ENCODE measurements at regions not wholly inside any gene's neighbourhood (a gene's known extent, or its start where the extent isn't known, plus 50 kb on each side); places are given as distances from the start of the nearest gene placed in this dataset.
"Not testable (repeated sequence)": the region's sequence is repeated elsewhere in the genome, so short reads cannot be mapped to it uniquely, and the experiment has no call there.

GRCh38 chr9:113665064-113665463 lies 201.5 kb downstream of the RGS3 start:
- DNase-seq (ENCODE audit: low read depth), result no peak

- no peak for DNase-seq (ENCODE audit: low read depth)
Observed at GRCh38 chr9:113665756-113666155, 202.2 kb downstream of the RGS3 start.

DNA sequence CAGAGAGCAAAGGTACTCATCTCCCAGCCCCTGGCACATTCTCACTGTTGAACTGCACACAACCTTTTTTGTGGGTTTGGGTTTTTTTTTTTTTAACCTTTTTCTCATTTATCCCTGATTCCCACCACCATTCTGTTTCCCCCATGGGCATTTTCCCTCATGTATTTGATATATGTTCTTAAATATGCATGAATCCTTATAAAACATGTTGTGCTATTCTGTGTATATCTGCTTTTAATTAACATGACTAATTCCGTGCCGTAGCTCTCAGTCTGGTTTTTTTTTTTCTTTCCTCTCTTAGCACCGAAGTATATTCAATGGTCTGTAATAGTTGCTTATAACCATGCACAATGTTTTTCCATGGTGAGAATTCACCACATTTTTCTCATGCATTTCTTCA lies 204.5 kb downstream of the RGS3 start:
- no peak for DNase-seq (ENCODE audit: low read depth)

GRCh38 chr9:113669522-113670115 lies 206.1 kb downstream of the RGS3 start:
- no peak for DNase-seq (ENCODE audit: low read depth)

GRCh38 chr9:113673726-113674125 lies 202.4 kb upstream of the ZNF618 start:
- DNase-seq (ENCODE audit: low read depth), result no peak

DNA sequence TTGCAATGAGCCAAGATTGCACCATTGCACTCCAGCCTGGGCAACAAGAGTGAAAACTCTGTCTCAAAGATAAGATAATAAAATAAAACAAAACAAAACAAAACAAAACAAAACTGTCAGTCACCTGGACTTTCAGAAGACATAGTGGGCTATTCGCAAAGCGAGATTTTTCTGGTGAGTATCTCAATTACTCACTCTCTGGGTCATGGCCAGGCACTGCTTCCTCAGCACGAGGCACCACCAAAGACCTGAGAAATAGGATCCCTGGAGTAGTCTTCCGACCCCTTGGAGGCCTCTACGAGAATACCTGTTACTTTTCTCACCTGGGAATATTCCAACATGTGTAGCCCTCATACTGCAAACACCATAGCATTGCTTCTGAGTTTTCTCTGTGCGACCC lies 201.7 kb upstream of the ZNF618 start:
- DNase-seq (ENCODE audit: low read depth), result no peak

DNA sequence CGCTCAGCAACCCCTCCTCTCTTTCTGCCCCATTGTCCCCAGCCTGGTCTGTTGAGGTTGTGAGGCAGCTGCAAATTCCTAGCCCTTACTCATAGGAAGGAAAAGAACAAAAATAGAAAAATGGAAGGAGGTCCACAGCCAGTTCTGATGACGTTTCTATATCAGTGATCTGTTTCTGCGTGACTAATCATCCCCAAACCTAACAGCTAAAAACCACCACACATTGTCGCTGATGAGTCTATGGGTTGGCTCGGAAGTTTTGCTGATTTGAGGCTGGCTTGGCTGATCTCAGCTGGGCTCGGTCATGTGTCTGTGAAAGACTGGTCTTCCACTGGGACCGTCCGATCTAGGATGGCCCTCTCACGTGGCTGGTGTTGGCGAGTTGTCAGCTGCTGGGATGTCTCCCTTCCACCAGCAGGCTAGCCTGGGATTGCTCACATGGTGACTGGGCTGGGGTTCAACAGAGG lies 200.6 kb upstream of the ZNF618 start:
- DNase-seq (ENCODE audit: low read depth), result peak; percentile 99

DNA sequence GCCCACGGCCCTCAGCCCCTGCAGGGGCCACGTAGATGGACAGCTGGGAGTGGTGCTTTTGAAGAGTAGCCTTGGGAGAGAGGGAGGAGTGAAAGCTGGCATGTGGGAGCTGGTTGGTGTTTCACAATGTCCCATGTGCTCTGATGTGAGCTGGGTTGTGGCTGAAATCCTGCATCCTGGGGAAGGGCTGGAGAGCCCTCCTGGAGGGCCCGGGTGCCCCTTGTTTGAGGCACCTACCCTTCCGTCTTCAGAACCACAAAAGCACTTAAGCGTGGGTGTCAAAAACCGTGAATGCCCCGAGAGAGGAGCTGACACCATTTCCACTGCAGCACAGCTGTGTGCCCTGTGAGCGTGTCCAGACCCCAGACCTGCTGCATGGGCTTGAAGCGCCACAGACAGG lies 199.1 kb upstream of the ZNF618 start:
- no peak for DNase-seq (ENCODE audit: low read depth)

DNA sequence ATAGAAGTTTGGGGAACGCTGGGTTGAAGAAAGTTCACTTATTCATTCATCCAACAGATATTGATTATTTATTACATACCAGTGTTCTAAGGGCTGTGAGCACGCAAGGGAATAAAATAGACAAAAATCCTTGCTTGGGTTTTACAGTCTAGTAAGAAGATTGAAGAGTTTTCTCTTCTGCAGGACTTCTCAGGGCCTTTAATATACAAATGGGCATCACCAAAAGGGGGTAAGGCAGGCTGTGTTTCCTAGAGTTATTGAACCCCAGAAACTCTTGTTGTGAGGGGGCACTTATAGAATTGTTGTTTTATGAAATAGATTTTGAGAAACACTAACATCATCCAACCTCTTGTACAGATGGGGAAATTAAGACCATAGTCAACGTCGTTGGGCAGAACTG lies 198.5 kb upstream of the ZNF618 start:
- no peak for DNase-seq (ENCODE audit: low read depth)

DNA sequence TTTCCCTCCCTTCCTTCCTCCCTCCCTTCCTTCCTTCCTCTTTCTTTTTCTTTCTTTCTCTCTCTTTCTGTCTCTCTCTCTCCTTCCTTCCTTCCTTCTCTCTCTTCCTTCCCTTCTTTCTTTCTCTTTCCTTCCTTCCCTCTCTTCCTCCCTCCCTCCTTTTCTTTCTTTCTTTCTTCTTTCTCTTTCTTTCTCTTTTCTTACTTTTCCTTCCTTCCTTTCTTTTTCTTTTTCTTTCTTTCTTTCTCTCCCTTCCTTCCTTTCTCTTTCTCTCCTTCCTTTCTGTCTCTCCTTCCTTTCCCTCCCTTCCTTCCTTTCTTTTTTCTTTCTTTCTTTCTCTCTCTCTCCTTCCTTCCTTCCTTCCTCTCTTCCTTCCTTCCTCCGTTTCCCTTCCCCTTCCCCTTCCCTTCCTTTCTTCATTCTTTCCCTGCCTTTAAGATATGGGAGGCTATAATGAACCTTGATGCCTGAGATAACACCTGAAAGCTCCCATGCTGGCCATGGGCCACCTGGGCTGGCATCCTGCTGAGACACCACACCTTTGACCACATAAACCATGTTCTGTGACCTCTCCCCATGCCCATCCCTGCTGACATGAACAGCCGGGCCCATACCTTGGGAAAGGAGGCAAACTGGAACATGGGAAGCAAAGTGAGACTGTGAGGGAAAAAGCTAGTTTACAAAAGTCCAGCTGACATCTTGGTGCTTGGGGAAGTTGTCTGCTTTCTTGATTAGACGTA lies 197.8 kb upstream of the ZNF618 start:
- DNase-seq (ENCODE audit: low read depth), result no peak

DNA sequence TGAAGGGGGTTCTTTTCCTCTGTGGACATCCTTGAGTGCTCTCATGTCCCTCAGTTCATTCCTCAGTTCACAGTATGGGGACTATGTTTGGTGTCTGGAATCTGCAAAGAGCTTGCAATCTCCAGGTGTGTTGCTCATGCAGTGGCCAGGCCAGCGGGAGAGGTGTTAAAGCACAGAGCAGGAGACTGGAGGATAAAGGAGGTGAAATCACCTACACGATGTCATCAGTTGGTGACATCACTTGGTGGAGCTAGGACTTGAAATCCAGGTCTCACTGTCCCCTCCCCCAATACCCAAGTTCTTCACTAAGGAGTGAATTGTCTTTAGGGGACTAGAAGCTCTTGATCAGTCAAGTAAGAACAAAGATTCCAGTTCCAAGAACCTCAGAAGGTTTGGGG lies 197.3 kb upstream of the ZNF618 start:
- DNase-seq (ENCODE audit: low read depth), result no peak

- peak; percentile 68 for DNase-seq (ENCODE audit: low read depth)
Observed at GRCh38 chr9:113682297-113682771, 193.8 kb upstream of the ZNF618 start.

DNA sequence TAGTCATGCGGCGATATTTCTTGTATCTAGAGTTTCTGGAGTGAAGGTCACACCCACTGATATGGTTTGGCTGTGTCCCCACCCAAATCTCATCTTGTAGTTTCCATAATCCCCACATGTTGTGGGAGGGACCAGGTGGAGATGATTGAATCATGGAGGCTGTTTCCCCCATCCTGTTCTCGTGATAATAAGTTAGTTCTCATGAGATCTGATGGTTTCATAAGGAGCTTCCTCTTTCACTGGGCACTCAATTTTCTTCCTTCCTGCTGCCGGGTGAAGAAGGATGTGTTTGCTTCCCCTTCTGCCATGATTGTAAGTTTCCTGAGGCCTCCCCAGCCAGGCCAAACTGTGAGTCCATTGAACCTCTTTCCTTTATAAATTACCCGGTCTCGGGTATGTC lies 190.5 kb upstream of the ZNF618 start:
- not testable (repeated sequence) for DNase-seq (ENCODE audit: low read depth)

DNA sequence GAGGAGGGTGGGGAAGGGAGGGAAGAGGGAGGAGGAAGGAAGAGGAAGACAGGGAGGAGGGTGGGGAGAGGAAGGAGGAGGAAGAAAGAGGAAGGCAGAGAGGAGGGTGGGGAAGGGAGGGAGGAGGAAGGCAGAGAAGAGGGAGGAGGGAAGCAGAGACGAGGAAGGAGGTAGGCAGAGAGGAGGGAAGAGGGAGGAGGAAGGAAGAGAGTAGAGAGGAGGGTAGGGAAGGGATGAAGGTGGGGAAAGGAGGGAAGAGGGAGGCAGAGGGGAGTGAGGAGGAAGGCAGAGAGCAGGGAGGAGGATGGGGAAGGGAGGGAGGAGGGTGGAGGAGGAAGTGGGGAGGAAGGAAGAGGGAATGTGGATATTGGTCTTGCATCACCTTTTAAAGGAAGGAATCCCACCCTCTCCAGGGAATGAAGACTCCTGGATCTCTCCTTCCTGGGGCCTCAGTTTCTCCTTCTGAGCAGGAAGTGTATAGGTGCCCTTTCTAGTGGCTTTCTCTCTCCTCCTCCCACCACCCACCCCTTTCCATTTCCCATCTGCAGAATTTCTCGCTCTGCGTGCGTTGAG lies 188.9 kb upstream of the ZNF618 start:
- no peak for DNase-seq (ENCODE audit: low read depth)

GRCh38 chr9:113687680-113688371 lies 188.3 kb upstream of the ZNF618 start:
- DNase-seq (ENCODE audit: low read depth), result no peak

- no peak for DNase-seq (ENCODE audit: low read depth)
Observed at GRCh38 chr9:113690055-113690740, 185.9 kb upstream of the ZNF618 start.

DNA sequence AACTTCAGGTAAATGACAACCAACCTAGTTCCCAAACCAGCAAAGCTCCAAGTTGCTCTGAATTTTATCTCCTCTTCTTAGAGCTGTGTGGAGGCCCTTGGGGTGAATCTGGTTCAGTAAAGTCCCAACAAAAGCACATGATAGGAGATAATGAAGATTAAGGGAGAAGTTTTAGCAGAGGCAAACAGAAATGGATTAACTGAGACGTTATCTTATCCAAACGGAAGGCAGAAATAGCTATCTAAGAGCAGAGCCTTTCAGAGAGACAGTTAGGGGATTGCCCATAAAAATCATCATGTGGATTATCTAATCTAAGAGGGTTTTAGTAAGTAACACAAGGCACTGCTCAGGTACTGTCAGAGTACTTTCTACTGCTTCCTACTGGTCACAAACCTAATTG lies 183.9 kb upstream of the ZNF618 start:
- no peak for DNase-seq (ENCODE audit: low read depth)

GRCh38 chr9:113694912-113695311 lies 181.2 kb upstream of the ZNF618 start:
- DNase-seq (ENCODE audit: low read depth), result no peak

GRCh38 chr9:113695440-113695851 lies 180.7 kb upstream of the ZNF618 start:
- no peak for DNase-seq (ENCODE audit: low read depth)

- DNase-seq (ENCODE audit: low read depth), result no peak
Observed at GRCh38 chr9:113695901-113696300, 180.2 kb upstream of the ZNF618 start.

- no peak for DNase-seq (ENCODE audit: low read depth)
Observed at GRCh38 chr9:113701774-113702755, 174.0 kb upstream of the ZNF618 start.
